ENCODE measurements at regions not wholly inside any gene's neighbourhood (a gene's known extent, or its start where the extent isn't known, plus 50 kb on each side); places are given as distances from the start of the nearest gene placed in this dataset.
A peak's percentile ranks its signal among the peaks of the same experiment; 100 is the strongest.

DNA sequence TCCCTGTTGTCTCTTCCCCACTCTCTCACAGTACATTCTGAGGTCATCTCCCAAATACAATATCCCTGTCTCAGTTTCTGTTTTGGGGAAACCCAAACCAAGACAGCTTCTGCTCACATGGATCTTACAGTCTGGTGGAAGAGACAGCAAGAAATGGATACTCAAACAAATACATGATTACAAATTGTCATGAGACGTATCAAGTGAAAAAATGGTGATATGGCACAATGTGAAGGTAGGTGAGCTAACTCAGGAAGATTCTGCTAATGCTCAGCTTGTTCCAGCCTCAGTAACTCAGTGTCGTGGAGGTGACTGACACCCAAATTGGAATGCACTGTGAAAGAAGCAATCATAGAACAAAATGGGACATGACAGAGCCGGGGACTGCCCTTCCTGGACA lies 68.3 kb downstream of the CHST1 start:
- no peak for DNase-seq (ENCODE audit: low read depth)

DNA sequence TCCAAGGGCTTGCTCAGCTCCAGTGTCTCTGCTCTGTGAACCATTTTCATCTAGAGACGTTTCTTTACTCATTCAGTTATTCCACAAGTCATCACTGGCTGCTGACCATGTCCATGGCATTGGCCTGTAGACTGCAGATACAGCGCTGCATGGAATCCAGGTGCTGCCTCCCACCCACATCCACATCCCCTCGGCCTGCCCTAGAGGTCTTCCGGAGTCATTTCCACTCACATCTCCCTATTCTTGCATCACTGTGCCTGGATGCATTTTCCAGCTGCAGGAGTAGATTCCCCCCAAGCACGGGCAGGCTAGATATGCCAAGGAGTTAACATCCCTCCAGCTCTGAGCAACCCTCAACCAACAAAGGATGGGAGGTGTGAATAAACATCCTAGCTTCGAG lies 68.9 kb downstream of the CHST1 start:
- DNase-seq (ENCODE audit: low read depth) = no peak

DNA sequence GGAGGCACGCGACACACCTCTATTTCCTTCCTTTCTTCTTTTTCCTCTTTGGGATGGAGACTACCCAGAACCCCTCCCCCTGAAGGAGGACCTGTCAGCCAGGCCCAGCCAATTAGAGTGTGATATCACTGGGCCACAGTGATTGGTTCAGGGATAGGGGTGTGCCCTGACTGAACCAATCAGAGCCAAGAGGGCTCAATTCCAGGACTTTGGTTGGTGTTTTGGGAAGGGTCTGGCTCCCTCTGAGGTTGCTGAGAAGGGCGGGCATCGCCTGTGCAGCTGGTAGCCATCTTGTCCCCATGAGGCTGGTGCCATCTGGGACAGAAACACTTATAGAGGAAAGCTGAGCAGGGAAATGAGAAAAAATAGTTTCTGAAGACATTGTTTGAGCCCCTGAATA lies 71.4 kb downstream of the CHST1 start:
- DNase-seq (ENCODE audit: low read depth) = no peak

DNA sequence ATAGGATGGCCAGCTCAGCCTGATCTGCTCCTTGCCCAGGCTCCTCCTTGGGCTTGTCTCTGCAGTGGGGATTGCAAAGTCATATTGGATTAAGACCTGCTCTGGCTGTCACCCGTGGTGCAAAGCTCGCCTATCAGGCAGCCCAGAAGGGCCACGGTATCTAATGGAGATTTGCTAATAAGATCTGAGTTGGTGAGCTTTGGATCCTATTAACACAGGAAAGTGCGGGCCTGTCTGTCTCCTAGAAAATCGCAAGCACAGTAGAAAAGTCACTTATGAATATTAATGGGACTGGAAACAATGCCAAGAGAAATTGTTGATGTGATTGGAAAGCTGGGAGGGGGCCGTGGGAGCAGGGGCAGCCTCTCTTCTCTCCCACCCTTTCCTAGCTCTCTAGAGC lies 72.8 kb downstream of the CHST1 start:
- DNase-seq (ENCODE audit: low read depth) = no peak

DNA sequence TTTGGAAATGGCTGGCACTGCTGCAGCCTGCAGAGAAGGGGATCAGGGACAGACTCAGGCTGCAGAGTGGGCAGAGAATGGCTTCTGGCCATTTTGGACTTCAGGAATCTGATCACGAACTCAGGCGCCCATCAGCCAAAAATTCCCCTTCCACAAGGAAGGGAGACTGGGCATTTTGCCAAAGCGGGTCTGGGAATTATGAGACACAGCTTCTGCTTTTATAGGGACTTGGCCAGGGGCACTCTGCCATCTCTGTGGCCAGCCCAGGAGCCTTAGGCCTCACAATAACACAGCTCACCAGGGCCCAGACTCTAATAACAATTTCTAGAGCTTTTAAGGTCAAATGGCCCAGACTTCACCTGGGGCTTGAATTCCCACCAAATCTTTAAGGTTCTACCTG lies 74.7 kb downstream of the CHST1 start:
- peak; percentile 9 for DNase-seq (ENCODE audit: low read depth)

DNA sequence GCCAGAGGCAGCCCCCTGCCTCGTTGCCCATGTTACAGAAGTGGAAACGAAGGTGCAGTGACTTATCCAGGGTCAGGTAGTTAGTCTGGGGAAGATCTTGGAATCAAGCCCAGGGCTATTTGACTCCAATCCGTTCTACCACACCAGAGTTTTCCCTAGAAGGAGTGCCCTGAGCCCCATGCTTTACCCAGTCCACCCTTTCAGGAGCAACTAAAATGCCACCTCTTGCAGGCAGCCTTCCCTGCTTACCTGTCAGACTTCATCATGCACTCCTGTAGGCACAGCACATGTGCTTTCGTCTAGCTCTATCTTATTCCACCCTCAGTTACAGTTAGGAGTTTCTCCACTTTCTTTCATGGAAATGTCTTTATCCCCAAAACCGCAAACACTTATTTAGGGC lies 80.2 kb downstream of the CHST1 start:
- no peak for DNase-seq (ENCODE audit: low read depth)

DNA sequence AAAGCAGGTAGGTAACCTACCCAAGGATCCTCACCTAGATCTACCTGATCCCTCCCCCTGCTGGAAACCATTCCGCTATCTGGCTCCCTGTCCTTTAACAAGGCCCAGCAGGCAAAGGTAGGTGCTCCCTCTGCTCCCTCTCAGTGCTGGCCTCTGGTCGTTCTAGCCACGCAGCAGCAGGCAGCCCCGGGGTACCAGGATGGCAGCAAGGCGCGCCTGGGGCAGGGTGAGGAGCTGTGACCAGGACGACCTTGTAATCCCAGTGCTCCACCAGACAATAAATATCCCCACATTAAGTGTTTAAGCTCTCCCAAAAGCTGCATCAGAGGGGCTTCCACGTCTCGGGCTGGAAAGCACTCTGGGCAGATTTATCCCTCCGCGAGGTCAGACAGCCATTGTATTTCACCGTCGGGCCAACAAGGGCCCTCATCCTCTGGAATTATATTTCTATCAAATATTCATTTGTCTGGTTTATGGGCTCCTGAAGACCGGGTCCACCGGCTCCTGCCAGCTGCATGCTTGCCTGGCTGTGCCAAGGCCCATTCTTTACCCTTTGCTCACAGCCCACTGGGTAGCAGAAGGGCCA lies 81.3 kb downstream of the CHST1 start:
- DNase-seq (ENCODE audit: low read depth) = no peak

DNA sequence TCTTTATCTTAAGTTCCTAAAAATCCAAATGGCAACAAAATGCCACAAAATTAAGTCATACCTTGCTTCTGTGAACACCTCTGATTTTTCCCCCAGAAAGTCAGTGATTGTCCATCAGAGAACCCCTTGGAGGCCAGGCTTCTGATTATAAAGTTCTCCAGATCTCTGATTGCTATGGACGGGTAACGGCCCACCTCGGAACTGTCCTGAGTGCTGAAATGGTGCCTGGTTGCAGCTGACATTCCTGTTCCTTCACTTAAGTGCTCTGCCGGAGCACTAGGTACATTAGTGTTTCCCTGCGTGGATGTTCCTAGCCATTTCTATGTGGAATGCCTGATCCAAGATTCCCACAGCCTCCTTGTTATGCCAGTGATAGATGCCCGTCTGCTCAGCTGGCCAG lies 85.0 kb downstream of the CHST1 start:
- peak; percentile 4 for DNase-seq (ENCODE audit: low read depth)

DNA sequence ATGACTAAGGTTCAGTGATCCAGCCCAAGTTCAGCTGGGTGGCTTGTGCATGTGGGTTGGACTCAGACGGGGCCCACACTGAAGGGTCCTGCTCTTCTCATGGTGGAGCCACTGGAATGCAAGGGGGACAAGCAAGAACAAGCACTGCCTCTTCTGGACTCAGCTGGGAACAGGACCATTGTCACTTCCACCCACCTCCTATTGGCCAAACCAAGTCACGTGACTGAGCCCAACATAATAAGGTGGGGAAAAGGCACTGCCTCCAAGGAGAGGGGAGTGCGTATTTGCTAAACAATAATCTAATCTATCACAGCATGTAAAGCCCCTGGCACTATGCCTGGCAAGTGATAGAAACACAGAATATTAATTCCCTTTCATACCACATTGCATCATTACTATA lies 87.1 kb downstream of the CHST1 start:
- no peak for DNase-seq (ENCODE audit: low read depth)

DNA sequence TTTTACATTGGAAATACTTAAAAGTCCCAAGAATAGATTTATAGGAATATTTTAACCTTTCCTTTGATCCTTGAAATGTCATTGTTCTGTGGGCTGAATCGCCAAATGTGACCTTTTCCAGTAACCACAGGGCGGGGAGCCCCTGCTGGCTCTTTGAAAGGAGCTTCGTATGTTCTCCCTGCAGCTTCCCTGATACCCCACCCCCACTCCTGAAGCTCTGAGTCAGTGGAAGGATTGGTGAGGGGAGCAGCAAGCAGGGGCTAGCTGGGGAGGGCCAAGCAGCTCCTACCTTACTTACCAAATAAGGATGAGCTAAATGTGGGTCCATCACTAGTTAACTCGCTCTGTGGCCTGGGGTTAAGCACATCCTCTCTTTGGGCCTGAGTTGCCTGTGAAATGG lies 87.7 kb downstream of the CHST1 start:
- no peak for DNase-seq (ENCODE audit: low read depth)

DNA sequence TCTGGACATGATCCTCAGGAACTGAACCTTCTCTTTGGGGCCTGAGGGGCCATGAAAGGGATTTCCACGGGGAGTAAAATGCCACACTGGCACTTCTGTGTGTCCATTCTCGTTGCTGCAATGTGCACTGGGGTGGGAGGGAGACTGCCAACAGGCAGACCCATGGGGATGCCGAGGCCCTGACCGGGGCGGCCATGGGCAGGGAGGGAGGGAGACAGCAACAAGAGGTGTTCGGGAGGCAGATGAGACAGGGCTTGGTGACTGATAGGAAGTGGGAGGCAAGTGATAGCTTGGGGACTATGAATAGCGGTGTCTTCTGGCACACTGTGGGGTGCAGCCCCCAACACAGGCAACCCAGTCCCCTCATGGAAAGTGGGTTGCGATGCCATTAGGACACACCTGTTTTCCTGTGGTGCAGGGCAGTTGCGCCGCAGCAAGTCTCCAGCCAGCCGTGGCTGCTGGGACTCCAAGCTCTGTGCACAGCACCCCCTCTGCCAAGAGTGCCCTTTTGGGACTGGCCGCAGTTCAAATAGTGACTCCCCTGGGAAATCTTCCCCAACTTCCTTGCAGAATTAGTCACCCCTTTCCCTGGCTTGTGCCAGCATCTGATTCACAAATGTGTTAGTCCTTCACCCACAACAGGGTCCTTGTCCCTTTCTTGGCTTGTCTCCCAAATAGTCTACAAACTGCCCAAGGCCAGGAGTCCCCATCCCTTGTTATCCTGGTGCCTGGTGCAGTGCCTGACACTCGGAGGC lies 88.8 kb downstream of the CHST1 start:
- no peak for DNase-seq (ENCODE audit: low read depth)

DNA sequence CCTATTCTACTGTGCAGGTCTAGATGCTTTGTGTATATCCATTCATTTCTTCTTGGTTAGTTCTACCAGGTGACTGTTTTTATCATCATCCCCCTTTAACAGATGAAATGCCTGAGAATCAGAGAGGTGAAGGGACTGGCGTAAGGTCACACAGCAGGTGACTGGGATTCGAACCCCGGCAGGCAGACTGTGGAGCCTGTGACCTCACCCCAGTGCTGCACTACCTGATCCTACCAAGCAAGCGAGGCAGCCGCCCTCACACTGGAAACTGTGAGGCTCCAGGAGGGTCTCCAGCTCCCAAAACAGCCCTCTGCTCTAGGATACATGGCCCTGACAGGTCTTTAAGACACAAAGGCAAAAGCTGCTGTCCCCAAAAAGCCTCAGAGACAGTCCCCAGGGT lies 91.7 kb downstream of the CHST1 start:
- DNase-seq (ENCODE audit: low read depth) = no peak

DNA sequence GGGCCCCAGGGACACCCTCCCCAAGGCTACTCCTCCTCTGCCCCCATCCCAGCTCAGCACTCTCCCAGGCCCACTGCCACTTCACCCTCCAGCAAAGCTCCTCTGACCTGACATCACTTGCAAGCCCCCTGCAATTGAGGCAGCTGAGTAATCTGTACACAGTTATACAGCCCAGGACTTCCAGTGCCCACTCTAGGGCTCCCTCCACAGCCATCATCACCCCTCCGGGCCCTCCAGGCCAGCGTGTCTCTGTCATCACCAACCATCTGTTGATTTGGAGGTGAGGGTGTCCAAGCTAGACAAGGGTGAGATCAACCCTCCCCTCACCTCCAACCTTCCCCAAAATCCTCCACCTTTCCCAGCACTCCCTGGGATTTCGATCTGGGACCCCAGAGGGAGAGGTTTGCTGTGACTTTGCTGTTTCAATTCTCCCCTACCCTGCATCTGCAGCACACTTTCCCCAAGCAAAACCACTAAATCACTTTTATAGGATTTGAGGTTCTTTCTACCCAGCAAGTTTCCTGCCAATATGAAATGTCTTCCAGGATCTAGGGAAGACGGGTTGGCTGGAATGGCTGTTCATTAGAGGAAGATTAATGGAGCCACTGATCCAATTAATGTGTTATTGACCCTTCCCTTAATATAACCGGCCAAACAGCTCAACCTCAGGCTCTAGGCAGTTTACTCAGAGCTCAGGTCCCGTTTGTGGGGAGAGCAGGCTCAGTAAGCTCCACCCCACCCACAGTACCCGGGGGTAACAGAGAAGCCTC lies 92.9 kb downstream of the CHST1 start:
- DNase-seq (ENCODE audit: low read depth) = no peak

DNA sequence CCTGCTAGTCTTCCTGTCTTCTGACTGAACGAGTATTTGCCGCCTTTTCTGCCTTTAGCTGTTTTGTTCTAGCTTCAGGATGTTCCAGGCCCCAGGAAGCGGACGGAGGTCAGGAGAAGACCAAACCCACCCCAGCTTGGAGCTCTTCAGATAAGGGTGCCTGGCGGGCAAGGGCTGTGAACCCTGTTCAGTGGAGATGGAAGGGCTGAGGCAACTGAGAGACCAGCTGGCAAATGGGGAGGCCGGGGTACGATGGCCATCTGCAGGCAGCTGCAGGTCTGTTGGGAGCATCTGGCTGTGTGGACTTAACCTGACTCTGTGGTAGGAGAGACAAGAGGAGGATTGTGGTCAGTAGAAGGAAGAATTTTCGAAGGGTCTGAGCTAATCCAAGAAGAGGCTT lies 95.6 kb downstream of the CHST1 start:
- no peak for DNase-seq (ENCODE audit: low read depth)

DNA sequence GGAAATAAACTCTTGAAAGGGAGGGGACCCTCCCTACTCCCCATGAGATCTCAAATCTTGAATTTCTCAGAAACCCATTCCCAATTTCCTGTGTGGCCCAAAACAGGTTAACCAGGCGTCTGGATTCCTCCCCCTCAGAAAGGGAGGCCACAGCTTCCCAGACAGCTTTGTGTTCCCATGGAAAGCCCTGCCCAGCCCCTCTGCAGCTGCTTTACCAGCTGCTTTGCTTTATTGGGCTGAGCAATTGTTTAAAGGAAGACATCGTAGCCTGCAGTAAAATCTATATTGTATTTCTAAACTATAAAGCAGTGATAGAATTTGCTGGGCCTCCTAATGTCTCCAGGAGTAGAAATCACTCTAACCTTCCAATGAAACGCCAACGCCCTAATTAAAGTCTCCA lies 97.4 kb downstream of the CHST1 start:
- DNase-seq (ENCODE audit: low read depth) = no peak

DNA sequence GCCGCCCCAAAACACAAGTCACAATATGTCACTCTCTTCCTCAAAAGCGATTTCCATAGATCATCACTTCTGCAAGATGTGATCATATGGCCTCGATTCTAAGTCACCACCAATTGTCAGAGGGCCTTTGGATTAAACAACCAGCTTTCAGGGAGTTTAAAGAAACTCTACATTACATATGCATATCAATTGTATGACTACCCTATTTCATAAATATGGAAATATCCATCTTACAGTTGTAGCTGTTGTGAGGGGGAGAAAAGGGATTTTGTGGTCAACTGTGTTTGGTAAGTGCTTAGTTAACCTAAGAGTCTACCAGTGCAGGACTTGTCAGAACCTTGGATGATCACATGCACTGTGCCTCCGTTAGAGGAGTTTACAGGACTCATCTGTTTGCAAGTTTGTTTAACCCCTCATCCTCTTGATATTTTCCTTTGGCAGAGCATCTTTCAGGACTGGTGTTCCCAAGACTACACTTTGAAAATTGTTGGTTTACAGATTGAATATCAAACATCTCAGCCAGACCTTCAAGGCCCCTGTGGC lies 99.9 kb downstream of the CHST1 start:
- no peak for DNase-seq (ENCODE audit: low read depth)

DNA sequence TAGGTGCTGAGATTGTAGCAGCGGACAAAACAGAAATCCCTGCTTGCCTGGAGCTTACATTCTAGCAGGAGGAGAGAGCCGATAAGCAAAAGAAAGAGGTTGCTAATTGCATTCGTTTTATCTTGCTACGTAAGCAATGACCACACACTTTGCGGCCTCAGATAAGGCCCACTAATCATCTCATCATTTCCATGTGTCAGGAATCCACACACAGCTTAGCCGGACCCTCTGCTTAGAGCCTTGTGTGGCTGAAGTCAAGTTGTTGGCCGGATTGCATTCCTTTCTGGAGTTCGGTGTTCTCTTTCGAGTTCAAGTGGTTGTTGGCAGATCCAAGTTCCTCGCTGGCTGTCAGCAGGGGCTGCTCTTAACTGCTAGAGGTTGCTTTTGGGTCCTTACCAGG lies 101.6 kb downstream of the CHST1 start:
- DNase-seq (ENCODE audit: low read depth) = no peak

DNA sequence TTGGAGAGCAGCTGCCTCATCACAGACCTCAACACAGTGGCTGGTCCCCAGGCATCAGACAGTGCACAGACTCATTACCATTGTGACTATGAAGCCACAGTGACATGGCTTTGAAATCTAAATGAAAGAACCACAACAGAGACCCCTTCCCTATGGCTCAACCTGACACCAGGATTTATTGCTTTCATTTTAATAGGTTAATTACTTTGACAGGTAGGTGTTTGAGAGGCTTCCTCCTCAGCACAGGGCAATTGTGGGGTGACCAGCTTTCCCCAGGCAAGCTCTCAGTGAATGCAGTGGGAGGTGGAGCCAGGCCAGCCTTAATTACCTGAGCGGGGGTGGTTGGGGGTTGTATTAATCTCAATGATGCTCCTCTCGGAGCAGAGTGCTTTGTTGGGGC lies 102.3 kb downstream of the CHST1 start:
- DNase-seq (ENCODE audit: low read depth) = no peak

DNA sequence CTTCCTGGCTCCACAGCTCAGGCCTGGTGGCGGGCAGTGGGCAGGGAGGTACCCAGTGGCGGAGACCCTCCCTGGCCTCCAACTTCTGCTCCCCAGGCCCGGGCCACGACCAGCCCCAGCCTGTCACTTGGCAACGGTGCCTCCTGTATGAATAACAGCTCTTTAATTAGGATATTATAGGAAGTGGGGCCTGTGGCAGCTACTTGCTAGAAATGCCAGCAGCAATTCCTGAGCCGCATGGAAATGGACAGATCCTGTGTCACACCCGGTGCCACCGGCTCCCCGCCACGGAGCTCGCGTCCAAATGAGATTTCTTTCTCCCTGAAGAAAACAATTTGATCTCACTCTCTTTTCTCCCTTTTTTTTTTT lies 104.5 kb downstream of the CHST1 start:
- DNase-seq (ENCODE audit: low read depth) = no peak

DNA sequence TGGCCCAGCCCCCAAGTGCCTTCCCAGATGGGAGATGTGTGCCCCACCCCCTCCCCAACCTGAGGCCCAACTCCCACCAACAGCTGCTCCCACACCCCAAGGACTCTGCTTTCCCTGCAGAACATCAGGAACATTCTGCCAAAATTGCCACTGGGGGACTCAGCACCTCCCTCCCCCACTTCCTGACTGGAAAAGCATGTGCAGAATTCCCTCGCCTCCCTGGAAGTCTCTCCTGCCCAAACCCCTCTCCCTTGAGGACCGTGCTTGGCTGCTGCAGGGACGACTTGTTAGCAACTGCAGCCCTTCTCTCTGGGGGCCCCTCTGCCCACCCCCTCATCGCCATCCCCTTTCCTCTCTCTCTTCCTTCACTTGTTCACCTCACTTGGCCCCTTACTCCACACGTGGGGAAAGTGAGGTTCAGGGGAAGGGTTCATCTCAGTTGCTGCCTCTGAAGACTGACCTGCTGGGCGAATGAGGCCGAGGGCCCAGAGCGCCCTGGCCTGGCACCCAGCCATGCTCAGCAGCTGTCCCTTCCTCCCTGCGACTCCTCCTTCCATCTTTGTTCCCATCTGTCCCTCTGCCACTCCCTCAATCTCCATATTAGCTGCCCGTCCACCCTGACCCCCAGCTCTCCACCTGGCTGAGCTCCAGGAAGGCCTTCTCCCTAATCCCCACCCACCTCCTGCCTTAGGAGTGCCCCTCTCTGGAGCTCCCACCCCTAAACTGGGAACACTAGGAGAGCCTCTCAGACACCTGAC lies 105.1 kb downstream of the CHST1 start:
- DNase-seq (ENCODE audit: low read depth) = no peak

DNA sequence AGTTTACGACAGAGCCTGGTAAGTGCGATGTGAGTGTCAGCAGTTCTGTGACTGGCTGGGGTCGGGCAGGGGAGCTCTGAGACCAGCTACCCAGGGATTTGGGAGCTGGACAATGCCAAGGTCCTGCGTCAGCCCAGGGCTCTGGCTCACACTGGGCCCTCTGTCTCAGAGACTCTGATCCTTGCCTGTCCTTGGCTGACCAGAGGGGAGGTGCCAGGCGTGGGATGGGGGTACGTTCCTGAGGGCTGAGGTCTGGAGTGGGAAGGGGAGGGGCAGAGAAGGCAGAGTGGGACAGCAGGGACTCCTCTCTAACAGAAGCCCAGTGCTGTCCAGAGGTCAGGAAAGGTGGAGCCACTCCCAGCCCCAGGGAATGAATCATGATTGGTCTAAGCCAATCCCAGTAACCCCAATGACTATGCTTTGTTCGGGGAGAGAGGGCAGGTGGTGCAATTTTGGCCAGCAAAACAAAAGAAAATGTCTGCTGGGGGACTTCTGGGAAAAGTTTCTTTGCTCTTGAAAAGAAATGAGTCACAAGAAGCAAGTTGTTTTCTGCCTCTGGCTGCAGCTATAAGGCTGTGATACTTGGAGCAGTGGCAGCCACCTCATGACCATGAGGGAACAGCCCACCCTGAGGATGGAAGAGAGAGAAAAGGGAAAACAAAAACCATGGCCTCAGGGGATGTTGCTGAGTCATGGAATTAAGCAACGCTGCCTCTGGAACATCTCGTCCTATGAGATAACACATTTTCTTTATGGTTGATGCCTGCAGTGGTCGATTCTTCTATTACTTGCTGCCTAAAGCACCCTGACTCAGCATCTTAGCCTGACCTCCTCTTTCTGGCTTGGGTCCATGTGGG lies 108.3 kb downstream of the CHST1 start:
- no peak for DNase-seq (ENCODE audit: low read depth)
